Heart right ventricle (tissue), 16 donors: ENCODE measurements at regions not wholly inside any gene's neighbourhood (a gene's known extent, or its start where the extent isn't known, plus 50 kb on each side); places are given as distances from the start of the nearest gene placed in this dataset.

Source experiments
- ATAC-seq, 8 donors: fragments of 200-7000 bp; cut with Tn5 transposase; one replicate each; pipeline ENCODE4 v1.9.1; 2020; ENCODE audit warnings: mild to moderate bottlenecking in 8 of 8, moderate library complexity in 8 of 8, moderate number of reproducible peaks in 1 of 8
- DNase-seq, 2 donors: peaks; one replicate each; pipeline ENCODE4 v3.0.0-alpha.2; 2020
- H3K27ac ChIP-seq, 10 donors: fragments of 200-600 bp; sonication (generic) in 2 of 10; one replicate each; pipeline versions ENCODE4 v1.5.0 to v1.8.0; 2020 to 2022; ENCODE audit warnings: mild to moderate bottlenecking in 3 of 10
- H3K27me3 ChIP-seq, 7 donors: fragments of 200-600 bp; one replicate each; pipeline ENCODE4 v1.8.0; 2021 to 2022; ENCODE audit warnings: mild to moderate bottlenecking in 2 of 7
- H3K36me3 ChIP-seq, 9 donors: fragments of 200-600 bp; sonication (generic) in 1 of 9; one replicate each; pipeline versions ENCODE4 v1.5.0 to v1.8.0; 2020 to 2022; ENCODE audit warnings: mild to moderate bottlenecking in 2 of 9
- H3K4me1 ChIP-seq, 9 donors: fragments of 200-600 bp; sonication (generic) in 1 of 9; one replicate each; pipeline versions ENCODE4 v1.5.0 to v1.8.0; 2020 to 2022; ENCODE audit warnings: mild to moderate bottlenecking in 4 of 9
- H3K4me3 ChIP-seq, 10 donors: fragments of 200-600 bp; sonication (generic) in 2 of 10; one replicate each; pipeline versions ENCODE4 v1.5.0 to v1.8.0; 2020 to 2022; ENCODE audit warnings: mild to moderate bottlenecking in 7 of 10, moderate library complexity in 2 of 10
- H3K9me3 ChIP-seq, 11 donors: fragments of 200-600 bp in 10 of 11; sonication (generic) in 2 of 11; one replicate each; pipeline versions ENCODE4 v1.5.0 to v1.8.0; 2013 to 2022; ENCODE audit warnings: mild to moderate bottlenecking in 2 of 11, control low read depth in 1 of 11, moderate library complexity in 1 of 11
- CTCF ChIP-seq, 9 donors: fragments of 200-600 bp; sonication (generic) in 2 of 9; IDR thresholded peaks; one replicate each; pipeline versions ENCODE4 v1.5.0 to v1.8.0; 2021 to 2022; ENCODE audit warnings: antibody characterized with exemption in 9 of 9, mild to moderate bottlenecking in 5 of 9, moderate library complexity in 1 of 9
- WGBS, 2 donors: extraction: QIAGEN DNeasy Blood & Tissue Kit; methylation state at CpG; one replicate each; pipeline ENCODE4 v1.1.7; 2013; ENCODE audit warnings: inconsistent platforms in 1 of 2; 5-methylcytosine and 5-hydroxymethylcytosine counted together
- intact Hi-C, 10 donors: fragments of 100-400 bp; cut with DNase I; formaldehyde crosslinking; loops; one replicate each; pipeline versions ENCODE4 v1.11.1 to v1.14.2; 2022
- donor health status: Arrhythmogenic right ventricular cardiomyopathy.
- donor health status: ischemic (EF 13 %, LVEDD 7.1; RV severe dilation, severe dysfunction).
- donor health status: healthy with polysubstance abuse.
- donor health status: DM: no; HTN: yes; CAD: no.
- donor health status: DM: no; HTN: no; CAD: no.
- donor health status: ischemic (EF 25% LVEDD 6.9; RV normal size, moderate dysfunction).
- donor health status: ischemic (EF 25% LVEDD 5.7; RV mildly dilated, moderate dysfunction).
- donor health status: healthy.
- donor health status: DM: yes; HTN: yes; CAD: no.
- donor health status: Ischemic cardiomyopathy.
- donor health status: ischemic (EF 35%, LVEDD 5.7; RV mildly dilated, moderate dysfunction).
- donor health status: nonischemic (EF 11% LVEDD 7.7; RV severe dilation, severe dysfunction).
- donor health status: DM: yes; HTN: yes; CAD: no.
- donor health status: PGD.
- donor health status: ischemic (EF 29% LVEDD 5.4; RV normal size, mild dysfunction).
- donor health status: nonischemic (EF 23%, LVEDD 6.1; RV moderate dilation, normal function).

GRCh38 chr2:144669196-144669987 is 149.5 kb upstream of the ZEB2 start:
- Histone ChIP-seq H3K4me1 (peaks cover 0 to 43% (median 0%) of the 10 kb centered on the region in 9 donors), H3K9me3 (no peaks in the 10 kb centered on the region), H3K27me3 (no peaks in the 10 kb centered on the region), H3K36me3 (no peaks in the 10 kb centered on the region), H3K27ac (no peak overlapping the region), H3K4me3 (no peak overlapping the region)
- 93% methylated on average over 7 of the region's 7 CpGs for WGBS, 2 donors
- TF ChIP-seq CTCF (IDR thresholded peaks at IDR 0.05) = no peak
- DNase-seq (no peak), ATAC-seq (no peak)
- intact Hi-C loops = no loop called here

- ATAC-seq (no peak), DNase-seq (no peak)
- intact Hi-C loops = no loop called here
- Histone ChIP-seq H3K36me3 (no peaks in the 10 kb centered on the region), H3K27me3 (no peaks in the 10 kb centered on the region), H3K9me3 (no peaks in the 10 kb centered on the region), H3K4me3 (no peak overlapping the region), H3K27ac (no peak overlapping the region), H3K4me1 (peaks cover 0 to 50% (median 0%) of the 10 kb centered on the region in 9 donors)
- no peak for TF ChIP-seq CTCF (IDR thresholded peaks at IDR 0.05)
- 93 to 96% methylated on average over 1 of the region's 1 CpG for WGBS, 2 donors
These were observed 148.7 kb upstream of the ZEB2 start for GRCh38 chr2:144668493-144669110.

- Histone ChIP-seq H3K4me3 (no peak overlapping the region), H3K9me3 (no peaks in the 10 kb centered on the region), H3K27me3 (no peaks in the 10 kb centered on the region), H3K4me1 (peaks cover 0 to 68% (median 0%) of the 10 kb centered on the region in 9 donors), H3K36me3 (no peaks in the 10 kb centered on the region), H3K27ac (peak overlapping the region in 1 of 10 donors; percentile 39)
- no peak for TF ChIP-seq CTCF (IDR thresholded peaks at IDR 0.05)
- DNase-seq = no peak
- intact Hi-C loops = no loop called here
- 56 to 70% methylated on average over 5 of the region's 5 CpGs for WGBS, 2 donors
- peak in 1 of 8 donors; percentile 72 for ATAC-seq
These were observed 146.1 kb upstream of the ZEB2 start for GRCh38 chr2:144666032-144666431.

GRCh38 chr2:144663207-144663606 is 143.3 kb upstream of the ZEB2 start:
- H3K27me3 ChIP-seq = no peaks in the 10 kb centered on the region
- intact Hi-C loops = no loop called here
- ATAC-seq = peak in 2 of 8 donors; percentile 25 to 50

More at GRCh38 chr2:144663207-144663606, 143.3 kb upstream of the ZEB2 start:
- peak overlapping the region in 2 of 10 donors; percentile 17 to 83 for H3K27ac ChIP-seq
- H3K36me3 ChIP-seq = no peaks in the 10 kb centered on the region
- TF ChIP-seq CTCF (IDR thresholded peaks at IDR 0.05) = no peak
- WGBS, 2 donors = 84 to 88% methylated on average over 6 of the region's 6 CpGs
- peaks cover 0 to 75% (median 0%) of the 10 kb centered on the region in 9 donors for H3K4me1 ChIP-seq
- no peak overlapping the region for H3K4me3 ChIP-seq
- H3K9me3 ChIP-seq = no peaks in the 10 kb centered on the region
- DNase-seq = no peak
